ENCODE measurements at regions not wholly inside any gene's neighbourhood (a gene's known extent, or its start where the extent isn't known, plus 50 kb on each side); places are given as distances from the start of the nearest gene placed in this dataset.

GRCh38 chr2:8546612-8547283 is 135.1 kb upstream of the ID2 start:
- no peak for TF ChIP-seq CREB1 (IDR thresholded peaks at IDR 0.05; ENCODE audit: low read depth)
- no peak for TF ChIP-seq TAF1 (IDR thresholded peaks at IDR 0.05; ENCODE audit: low read depth)
- no peak for TF ChIP-seq RAD21 (IDR thresholded peaks at IDR 0.05; ENCODE audit: low read depth)
- no peak for TF ChIP-seq EGR1 (IDR thresholded peaks at IDR 0.05)
- no peak for TF ChIP-seq MAX (IDR thresholded peaks at IDR 0.05)
- TF ChIP-seq FOXM1 (IDR thresholded peaks at IDR 0.05; ENCODE audit: borderline replicate concordance, low read depth): no peak
- TF ChIP-seq REST (IDR thresholded peaks at IDR 0.05; ENCODE audit: low read depth): no peak
- no peak for TF ChIP-seq CEBPB (IDR thresholded peaks at IDR 0.05)
- no peak for TF ChIP-seq YY1 (IDR thresholded peaks at IDR 0.05; ENCODE audit: low read depth)
- TF ChIP-seq NFIC (IDR thresholded peaks at IDR 0.05): no peak
- TF ChIP-seq EP300 (IDR thresholded peaks at IDR 0.05; ENCODE audit: borderline replicate concordance): no peak
- TF ChIP-seq TEAD4 (IDR thresholded peaks at IDR 0.05): no peak
- TF ChIP-seq ZBTB7A (IDR thresholded peaks at IDR 0.05; ENCODE audit: low read depth): no peak
